CD4-positive, alpha-beta T cell treated with Interleukin-12 subunit alpha and Interleukin-12 subunit beta, for 1 hour (primary cell): ENCODE measurements at regions not wholly inside any gene's neighbourhood (a gene's known extent, or its start where the extent isn't known, plus 50 kb on each side); places are given as distances from the start of the nearest gene placed in this dataset.
"Not testable (repeated sequence)": the region's sequence is repeated elsewhere in the genome, so short reads cannot be mapped to it uniquely, and the experiment has no call there.

ENCODE experiments used
- DNase-seq: peaks from one replicate; pipeline ENCODE4 v3.0.0-alpha.2; 2020

GRCh38 chr15:62649793-62650420 lies 392.6 kb upstream of the TPM1 start:
- DNase-seq: no peak

DNA sequence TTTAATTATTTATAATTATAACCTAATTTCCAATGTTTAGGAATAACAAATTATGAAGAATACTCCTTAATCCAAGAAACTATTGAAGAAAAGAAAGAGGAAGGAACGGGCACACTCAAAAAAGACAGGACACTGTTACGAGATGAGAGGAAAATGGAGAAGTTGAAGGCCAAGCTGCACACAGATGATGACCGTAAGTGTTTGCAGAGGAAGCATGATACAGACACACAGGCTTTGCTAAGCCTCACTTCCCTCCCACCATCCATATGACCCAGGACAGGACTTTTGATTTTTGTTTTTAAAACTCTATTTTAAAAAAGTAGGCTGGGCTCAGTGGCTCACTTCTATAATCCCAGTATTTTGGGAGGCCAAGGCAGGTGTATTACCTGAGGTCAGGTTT lies 389.4 kb upstream of the TPM1 start:
- no peak for DNase-seq

DNA sequence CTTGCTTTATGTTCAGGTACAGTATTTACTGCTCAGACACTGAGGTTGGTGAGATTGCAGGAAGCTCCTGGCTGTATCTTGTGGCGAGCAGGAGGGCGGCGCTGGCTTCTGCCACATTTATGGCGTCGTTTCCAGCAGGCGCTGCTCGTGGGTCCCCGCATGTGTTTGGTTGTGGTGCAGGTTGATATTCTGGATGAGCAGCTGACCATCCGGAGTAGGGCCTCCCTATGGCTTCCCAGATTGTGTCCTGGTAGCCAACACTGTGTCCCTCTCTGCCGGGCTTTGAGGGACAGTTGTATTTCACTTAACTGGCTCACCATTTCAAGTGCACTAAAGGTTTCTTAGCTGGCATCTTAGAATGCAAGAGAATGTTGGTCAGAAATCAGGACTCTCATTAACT lies 386.5 kb upstream of the TPM1 start:
- no peak for DNase-seq

DNA sequence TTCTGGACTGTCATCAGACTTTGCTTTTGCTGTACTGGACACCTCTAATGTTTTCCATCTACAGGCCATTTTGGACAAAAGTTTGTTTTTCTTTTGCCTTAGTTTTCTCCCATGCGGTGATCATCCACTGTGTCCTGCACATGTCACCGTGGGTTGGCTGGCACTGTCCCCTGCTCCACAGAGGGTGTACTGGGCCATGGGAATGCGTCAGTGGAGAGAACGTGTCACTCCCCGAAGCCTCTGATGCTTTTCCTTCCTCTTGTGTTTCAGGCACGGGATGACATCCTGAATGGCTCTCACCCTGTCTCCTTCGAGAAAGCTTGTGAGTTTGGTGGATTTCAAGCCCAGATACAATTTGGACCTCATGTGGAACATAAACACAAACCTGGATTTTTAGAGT lies 385.0 kb upstream of the TPM1 start:
- not testable (repeated sequence) for DNase-seq

GRCh38 chr15:62658498-62658897 lies 384.0 kb upstream of the TPM1 start:
- DNase-seq: no peak

GRCh38 chr15:62663547-62663946 lies 379.0 kb upstream of the TPM1 start:
- no peak for DNase-seq

DNA sequence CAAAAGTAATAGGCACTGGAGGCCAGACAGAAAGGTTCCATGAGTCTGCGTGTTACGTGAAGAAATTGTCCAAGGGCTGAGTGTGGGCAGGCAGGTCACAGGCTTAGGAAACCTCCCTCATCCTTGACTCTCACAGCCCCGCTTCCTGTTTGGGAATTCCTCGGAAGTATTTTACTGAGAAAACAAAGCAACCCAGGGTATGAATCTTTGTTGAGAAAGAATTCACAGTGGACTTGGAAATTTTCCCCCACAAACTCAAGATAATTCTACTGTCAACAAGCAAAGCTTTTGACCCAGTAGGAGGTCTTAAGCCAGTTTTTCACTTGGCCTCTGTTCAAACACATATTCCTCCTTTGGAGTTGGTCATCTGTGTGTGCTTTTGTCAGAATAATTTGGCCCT lies 377.1 kb upstream of the TPM1 start:
- no peak for DNase-seq

DNA sequence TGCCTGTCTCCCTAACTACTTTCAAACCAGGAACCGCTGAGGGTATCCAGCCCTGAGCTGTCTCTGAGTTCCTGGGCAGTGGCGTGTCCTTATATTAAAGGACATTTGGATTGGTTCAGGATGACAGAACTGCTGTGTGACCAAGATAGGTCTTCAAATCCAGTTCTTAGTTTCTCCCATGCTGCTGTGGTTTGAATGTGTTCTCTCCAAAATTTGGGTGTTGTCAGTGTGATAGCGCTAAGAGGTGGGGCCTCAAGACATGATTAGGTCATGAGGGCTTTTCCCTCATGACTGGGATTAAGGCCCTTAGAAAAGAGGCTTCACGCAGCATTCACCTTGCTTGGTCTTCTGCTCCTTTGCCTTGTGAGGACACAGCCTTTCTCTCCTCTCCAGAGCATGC lies 376.5 kb upstream of the TPM1 start:
- DNase-seq: no peak

- DNase-seq: no peak
Observed at GRCh38 chr15:62672268-62672667, 370.3 kb upstream of the TPM1 start.

DNA sequence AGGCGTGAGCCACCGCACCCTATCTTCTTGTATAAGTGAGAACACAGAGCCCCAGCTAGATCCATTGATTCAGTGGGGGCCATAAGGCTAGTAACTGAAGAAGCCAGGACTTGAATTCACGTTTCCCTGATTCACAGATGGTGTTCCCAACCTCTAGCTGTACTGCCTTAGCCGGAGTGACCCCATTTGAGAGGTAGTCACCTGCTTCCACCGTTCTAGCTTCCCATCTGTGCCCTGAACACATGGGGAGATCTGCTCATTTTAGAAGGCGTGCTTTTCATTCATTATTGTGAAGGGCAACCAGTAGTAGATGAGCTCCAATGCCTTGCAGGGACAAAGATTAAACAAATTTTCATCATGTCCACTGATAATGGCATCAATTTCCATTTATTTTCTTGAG lies 365.7 kb upstream of the TPM1 start:
- no peak for DNase-seq

DNA sequence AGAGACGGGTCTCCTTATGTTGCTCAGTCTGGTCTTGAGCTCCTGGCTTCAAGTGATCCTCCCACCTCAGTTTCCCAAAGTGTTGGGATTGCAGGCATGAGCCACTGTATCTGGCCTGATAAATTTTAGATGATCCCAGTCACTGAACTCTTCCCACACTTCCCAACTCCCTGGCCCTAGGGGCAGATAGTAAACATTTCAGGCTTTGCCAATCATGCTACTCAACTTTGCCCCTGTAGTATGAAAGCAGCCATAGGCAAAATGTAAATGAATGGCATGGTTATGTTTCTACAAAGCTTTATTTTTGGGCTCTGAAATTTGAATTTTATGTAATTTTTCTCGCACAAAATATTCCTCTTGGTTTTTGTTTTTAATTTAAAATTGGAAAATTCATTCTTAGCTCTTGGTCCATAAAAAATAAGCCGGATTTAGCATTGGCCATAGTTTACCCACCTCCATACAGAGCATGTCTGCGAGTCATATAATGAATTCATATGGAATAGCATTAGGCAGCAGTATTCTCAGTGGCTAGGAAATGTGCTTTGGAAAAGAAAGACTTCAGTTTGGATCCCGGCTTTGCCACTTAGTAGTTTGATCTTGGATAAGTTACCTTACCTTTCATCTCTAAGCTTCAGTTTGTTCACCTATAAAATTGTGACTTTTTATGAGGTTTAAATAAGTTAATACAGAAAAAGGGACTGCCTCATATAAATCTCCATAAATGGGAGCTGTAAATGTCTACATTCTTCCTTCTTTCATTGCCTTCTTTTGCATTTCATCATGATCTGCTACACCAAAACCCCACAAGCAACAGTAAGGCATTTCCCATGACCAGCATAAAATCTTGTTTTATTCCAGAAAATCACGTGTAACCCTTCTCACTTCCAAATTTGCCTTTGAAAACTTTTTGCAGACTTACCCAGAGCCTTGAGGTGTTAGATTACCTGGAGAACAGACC lies 360.3 kb upstream of the TPM1 start:
- no peak for DNase-seq

GRCh38 chr15:62683192-62683591 lies 359.4 kb upstream of the TPM1 start:
- DNase-seq: not testable (repeated sequence)

- no peak for DNase-seq
Observed at GRCh38 chr15:62684123-62684808, 358.3 kb upstream of the TPM1 start.

- no peak for DNase-seq
Observed at GRCh38 chr15:62691008-62691407, 351.5 kb upstream of the TPM1 start.

DNA sequence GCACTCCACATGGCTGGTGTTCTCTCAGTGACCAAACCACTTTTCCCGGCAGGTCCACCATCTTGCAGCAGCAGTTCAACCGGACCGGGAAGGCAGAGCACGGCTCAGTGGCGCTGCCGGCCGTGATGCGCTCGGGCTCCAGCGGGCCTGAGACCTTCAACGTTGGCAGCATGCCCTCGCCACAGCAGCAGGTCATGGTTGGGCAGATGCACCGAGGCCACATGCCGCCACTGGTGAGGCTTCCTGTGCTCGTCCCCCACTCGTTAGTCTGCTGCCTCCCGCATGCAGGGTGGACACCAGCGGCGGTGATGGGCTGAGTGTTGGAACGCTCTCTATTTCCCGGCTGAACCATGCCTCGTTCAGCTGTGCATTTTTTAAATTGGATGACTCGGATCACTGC lies 344.9 kb upstream of the TPM1 start:
- no peak for DNase-seq

DNA sequence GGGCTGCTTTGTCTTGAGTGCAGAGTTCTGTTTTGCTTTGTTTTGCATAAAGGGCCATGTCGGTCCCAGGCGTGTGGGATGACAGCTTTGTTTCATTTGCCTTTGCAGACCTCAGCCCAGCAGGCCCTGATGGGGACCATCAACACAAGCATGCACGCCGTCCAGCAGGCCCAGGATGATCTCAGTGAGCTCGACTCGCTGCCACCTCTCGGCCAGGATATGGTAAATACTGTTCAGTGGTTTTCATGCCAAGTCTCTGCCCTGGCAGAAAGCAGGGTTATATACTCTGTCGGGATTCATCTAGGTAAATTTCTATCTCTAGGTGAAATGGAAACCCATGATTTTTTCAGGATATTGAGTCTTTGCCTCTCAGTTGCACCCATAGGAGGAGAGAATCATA lies 343.9 kb upstream of the TPM1 start:
- no peak for DNase-seq

DNA sequence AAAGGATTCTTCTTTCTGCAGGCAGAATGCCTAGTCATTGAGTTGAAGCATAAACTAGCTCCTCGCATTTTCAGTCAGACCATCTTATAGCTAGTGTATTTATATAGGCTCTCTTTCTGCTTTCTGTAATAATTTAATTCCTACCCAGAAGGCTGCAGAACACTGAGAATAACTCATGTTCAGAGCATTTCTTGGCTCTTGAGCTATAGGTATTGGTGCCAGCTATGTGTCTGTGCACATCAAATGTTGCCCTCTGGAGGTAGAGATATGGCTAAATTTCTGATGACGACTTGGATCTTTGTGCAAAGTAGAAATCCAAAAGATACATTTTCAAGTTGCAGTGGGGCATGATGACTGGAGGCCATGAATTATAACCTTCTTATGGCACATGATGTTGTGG lies 336.2 kb upstream of the TPM1 start:
- no peak for DNase-seq

GRCh38 chr15:62708470-62708869 lies 334.1 kb upstream of the TPM1 start:
- DNase-seq: no peak

DNA sequence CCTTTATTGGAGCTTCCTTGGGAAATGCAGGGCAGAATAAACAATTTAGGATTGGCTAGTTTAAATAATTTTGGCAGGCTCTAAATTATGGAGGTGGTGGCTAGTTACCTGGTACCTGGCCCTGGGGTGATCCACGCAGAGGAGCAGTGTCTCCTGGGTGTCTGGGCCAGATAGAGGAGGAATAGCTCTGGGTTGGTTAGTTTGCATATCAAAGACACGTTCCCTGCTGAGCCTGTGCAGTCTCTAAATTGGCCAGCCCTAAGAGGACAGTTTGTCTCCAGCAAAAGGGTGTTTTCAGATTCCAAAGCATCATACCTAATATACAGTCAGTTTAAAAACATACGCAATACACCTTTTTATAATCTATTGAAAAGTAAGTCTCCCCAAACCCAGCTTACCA lies 333.3 kb upstream of the TPM1 start:
- no peak for DNase-seq

GRCh38 chr15:62711691-62712454 lies 330.7 kb upstream of the TPM1 start:
- DNase-seq: no peak

DNA sequence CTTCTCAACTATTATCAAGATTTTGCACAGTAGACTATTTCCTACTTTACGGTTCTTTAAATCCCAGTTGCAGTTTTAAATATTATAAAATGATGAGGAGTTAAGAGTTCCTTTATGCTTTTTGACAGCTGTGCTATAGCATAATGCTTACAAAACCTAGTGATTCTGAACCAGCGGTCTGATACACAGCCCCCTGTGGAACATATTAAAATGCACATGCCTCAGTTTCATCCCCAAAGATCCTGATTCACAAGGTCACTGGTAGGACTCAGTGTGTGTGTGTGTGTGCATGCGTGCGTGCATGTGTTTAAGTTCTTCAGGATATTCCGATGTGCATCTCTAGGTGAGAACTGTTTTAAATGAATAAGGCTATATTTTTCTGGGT lies 330.1 kb upstream of the TPM1 start:
- no peak for DNase-seq

DNA sequence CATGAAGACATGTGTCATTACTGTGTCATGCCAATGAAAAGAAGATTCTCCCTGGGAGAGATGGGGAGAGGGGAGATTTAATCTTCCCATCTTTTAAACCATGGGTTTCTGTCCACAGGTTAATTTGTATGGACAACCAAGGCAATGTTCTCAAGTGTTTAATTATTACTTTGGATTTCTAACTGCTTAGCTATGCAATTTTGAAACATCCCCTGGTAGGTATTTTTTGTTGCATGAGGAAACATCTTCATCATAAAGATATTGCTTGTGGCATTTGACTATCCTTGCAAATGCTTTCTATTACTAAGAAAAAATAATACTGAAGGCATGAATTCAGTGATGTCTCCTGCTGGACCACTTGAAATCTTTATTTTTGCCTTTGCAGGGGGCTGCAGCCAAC lies 326.6 kb upstream of the TPM1 start:
- DNase-seq: no peak

DNA sequence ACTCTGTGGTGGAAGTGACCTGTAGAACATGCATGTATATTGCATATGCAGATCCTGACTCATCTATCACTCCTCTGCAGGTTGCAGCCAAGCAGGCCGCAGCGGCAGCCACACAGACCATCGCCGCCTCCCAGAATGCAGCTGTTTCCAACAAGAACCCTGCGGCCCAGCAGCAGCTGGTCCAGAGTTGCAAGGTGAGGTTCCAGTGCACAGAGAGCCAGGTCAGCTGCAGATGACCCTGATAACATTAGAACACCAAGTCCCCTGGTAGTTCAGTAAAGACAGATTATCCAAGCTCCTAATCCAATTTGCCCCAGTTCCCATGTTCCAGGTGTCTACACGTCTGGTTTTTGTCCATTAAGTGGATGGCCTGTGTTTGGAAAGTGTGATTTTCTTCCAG lies 325.1 kb upstream of the TPM1 start:
- no peak for DNase-seq
